ENCODE measurements at regions not wholly inside any gene's neighbourhood (a gene's known extent, or its start where the extent isn't known, plus 50 kb on each side); places are given as distances from the start of the nearest gene placed in this dataset.

GRCh38 chrX:44462850-44463249 is 79.8 kb downstream of the FUNDC1 start:
- TF ChIP-seq, protein P1, sequence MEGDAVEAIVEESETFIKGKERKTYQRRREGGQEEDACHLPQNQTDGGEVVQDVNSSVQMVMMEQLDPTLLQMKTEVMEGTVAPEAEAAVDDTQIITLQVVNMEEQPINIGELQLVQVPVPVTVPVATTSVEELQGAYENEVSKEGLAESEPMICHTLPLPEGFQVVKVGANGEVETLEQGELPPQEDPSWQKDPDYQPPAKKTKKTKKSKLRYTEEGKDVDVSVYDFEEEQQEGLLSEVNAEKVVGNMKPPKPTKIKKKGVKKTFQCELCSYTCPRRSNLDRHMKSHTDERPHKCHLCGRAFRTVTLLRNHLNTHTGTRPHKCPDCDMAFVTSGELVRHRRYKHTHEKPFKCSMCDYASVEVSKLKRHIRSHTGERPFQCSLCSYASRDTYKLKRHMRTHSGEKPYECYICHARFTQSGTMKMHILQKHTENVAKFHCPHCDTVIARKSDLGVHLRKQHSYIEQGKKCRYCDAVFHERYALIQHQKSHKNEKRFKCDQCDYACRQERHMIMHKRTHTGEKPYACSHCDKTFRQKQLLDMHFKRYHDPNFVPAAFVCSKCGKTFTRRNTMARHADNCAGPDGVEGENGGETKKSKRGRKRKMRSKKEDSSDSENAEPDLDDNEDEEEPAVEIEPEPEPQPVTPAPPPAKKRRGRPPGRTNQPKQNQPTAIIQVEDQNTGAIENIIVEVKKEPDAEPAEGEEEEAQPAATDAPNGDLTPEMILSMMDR (IDR thresholded peaks at IDR 0.05; ENCODE audit: insufficient read depth, low read depth, low read length): no peak
- no peak for TF ChIP-seq EZH2 (IDR thresholded peaks at IDR 0.05; ENCODE audit: insufficient read depth, low read length)

All from astrocyte (in vitro differentiated cells and primary cell).